ENCODE measurements at regions not wholly inside any gene's neighbourhood (a gene's known extent, or its start where the extent isn't known, plus 50 kb on each side); places are given as distances from the start of the nearest gene placed in this dataset.

DNA sequence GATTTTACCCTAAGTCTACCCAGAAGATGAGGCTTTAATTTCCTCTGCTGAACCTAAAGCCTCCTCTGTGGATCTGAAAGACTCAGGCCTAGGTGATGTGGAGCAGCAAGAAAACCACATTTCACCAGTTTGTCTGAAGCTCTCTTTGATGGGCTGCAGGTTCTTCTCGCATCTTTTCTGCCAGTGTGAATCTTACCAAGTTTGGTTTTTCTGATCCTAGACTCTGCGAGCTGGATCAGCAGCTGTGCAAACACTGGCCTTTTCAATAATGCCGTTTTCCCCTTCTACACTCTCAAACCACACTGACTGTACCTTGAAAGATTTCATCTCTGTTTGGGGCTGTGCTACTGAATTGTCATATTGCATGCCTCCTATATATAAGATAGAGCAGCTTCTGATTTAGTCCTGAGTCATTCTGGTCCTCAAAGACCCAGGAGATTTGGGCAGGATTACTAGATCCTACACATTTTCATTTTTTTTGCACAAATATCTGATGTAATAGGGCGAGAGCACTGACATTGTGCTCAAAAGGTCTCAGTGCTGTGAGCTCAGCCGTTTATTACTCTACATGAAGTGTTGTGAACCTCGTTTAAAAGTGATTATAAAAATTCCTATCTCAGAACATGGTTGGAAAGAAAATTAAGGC lies 133.6 kb upstream of the FAM9C start:
- no peak for TF ChIP-seq POLR2A (IDR thresholded peaks at IDR 0.05; ENCODE audit: low read depth, low read length)
- no peak for TF ChIP-seq PAX5 (IDR thresholded peaks at IDR 0.05; ENCODE audit: insufficient read depth, low read length, severe bottlenecking)
- TF ChIP-seq POLR2AphosphoS5 (IDR thresholded peaks at IDR 0.05; ENCODE audit: low read depth, low read length), result no peak
- no peak for TF ChIP-seq TAF1 (IDR thresholded peaks at IDR 0.05; ENCODE audit: low read depth, low read length)
- no peak for TF ChIP-seq SPI1 (IDR thresholded peaks at IDR 0.05; ENCODE audit: low read depth, low read length)
- TF ChIP-seq POU2F2 (IDR thresholded peaks at IDR 0.05; ENCODE audit: low read depth, low read length), result no peak

Data from GM12891 (cell line).